GM12892 (cell line): ENCODE measurements at regions not wholly inside any gene's neighbourhood (a gene's known extent, or its start where the extent isn't known, plus 50 kb on each side); places are given as distances from the start of the nearest gene placed in this dataset.
"Not testable (repeated sequence)": the region's sequence is repeated elsewhere in the genome, so short reads cannot be mapped to it uniquely, and the experiment has no call there.

Experiments
- DNase-seq: peaks from one replicate; pipeline ENCODE4 v3.0.0; 2011; ENCODE audit not compliant: insufficient read length
- FAIRE-seq: peaks from 2 replicates; lab custom pipeline; 2011; peaks lifted over from hg19 to GRCh38; lab: Jason Lieb, UNC
- POLR2A ChIP-seq: IDR thresholded peaks from 2 replicates; pipeline ENCODE4 v1.6.1; 2011; ENCODE audit warnings: low read depth, low read length, control low read depth
- POLR2AphosphoS5 ChIP-seq: IDR thresholded peaks from 2 replicates; pipeline ENCODE4 v1.6.1; 2011; ENCODE audit warnings: low read depth, low read length, control low read depth
- TAF1 ChIP-seq: IDR thresholded peaks from 2 replicates; pipeline ENCODE4 v1.6.1; 2011; ENCODE audit warnings: low read depth, mild to moderate bottlenecking, control low read depth, low read length, borderline replicate concordance

DNA sequence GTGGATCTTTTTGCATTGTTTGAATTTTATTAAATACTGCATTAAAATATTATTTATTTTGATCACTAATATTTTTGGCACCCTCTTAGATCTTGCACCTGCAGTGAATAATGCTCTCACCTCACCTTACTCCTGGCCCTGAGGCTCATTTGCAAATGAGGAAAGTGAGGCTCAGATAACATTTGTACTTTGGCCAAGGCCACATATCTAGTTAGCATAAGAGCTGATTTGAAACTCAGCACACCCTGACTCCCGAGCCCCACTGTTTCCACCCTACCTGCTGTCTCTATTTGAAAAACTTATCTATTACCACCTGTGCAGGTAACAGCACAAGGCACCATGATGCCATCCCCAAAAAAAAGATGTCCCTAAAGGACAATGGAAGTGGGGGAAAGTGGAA, 358.7 kb upstream of the MAF start:
- TF ChIP-seq TAF1, result no peak
- TF ChIP-seq POLR2AphosphoS5, result no peak
- TF ChIP-seq POLR2A, result no peak
- FAIRE-seq, result no peak

DNA sequence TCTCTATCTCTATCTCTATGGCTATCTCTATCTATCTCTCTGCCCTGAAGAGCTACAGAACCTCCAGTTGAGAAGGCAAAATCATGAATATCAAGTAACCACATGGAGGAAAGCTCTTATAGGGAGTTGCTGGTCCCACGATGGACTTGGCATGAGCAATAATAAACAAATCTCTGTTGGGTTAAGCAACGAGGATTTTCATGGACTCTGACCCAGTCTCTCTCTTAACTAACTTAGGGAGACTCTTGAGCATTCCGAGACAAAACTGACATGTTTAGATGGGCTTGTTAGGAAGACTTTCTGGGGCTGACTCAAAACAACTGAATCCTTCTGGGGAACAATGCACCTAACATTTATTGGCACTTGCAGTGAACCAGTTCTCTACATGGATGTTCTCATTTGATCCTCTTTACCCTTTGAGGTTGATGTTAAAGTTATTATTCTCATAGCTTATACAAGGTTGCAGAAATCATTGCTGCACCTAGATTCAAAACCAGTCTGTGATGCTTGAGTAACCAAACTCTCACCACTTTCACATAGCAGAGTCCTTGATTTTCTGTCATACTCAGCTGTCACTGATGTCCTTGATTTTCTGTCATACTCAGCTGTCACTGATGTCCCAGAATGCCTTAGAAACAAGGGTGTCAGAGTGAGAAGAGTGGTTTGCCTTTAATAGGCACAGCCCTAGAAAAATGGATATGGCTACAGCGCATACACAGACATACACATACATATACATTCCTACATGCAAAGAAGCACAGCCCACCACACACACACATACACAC, 354.6 kb upstream of the MAF start:
- TF ChIP-seq TAF1, result no peak
- no peak for TF ChIP-seq POLR2A
- no peak for TF ChIP-seq POLR2AphosphoS5
- DNase-seq, result no peak
- no peak for FAIRE-seq

More for the DNA sequence above, 358.7 kb upstream of the MAF start:
- no peak for DNase-seq

DNA sequence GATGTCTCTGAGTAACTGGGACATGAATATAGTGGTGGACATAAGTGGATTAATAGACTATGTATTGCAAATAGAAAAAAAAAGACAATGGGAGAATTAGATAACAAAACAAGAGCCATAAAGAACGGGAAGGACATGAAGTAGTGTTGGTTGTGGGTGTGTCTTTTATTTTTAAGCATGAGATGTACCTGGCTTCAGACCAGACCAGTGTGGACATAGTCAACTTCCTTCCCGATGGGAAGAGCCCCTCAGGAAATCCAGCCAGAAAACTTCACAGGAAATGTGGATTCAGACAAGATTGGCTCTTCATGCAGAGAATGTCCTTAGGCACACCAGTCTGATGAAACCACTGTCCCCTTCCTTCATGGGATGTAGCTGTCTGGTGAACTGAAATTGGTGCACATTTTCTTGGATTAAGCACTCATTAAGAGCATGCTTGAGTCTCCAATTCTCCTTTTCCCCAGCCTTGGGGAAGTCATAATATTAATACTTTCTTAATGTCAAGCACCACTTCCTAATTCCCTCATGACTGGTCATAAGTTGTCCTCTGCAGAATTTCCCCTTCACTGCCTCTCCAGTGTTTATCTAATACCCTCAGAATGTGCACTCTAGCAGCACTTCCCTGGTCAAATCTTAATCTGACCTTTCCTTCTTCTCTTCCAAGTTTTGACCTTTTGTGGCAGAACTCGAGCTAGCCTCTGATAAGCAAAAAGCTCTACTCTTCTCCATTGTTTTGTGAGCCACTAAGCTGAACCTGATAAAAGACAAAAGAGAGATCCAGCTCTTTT, 350.6 kb upstream of the MAF start:
- no peak for TF ChIP-seq POLR2AphosphoS5
- TF ChIP-seq POLR2A, result no peak
- TF ChIP-seq TAF1, result no peak
- FAIRE-seq, result no peak
- DNase-seq, result no peak

DNA sequence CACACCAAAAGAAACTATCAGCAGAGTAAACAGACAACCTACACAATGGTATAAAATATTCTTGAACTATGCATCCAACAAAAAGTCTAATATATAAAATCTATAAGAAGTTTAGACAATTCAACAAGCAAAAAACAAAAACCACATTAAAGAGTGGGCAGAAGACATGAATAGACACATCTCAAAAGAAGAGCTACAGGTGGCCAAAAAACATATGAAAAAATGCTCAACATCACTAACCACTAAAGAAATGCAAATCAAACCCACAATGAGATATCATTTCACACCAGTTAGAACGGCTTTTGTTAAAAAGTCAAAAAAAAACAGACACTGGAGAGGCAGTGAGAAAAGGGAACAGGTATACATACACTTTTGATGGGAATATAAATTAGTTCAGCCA, 348.9 kb upstream of the MAF start:
- DNase-seq, result no peak
- no peak for FAIRE-seq
- TF ChIP-seq POLR2AphosphoS5 (no peak), POLR2A (no peak), TAF1 (no peak)

DNA sequence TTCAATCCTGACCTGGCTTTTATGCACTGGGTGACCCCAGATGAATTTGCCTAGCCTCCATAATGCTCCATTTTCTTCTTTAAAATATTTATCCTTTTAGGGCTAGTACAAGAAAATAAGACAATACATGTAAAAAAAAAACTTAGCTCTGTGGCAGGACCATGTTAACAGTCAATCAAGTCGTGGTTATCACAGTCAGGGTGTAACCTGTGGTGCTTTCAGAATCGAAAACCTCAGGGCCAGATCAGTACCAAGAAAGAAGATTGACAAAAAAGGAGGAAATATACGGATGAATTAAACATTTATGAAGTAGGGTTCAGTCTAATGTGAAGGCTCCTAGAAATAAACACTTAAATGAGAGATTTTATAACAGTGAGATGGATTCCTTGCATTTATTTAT, 347.2 kb upstream of the MAF start:
- TF ChIP-seq TAF1 (no peak), POLR2AphosphoS5 (no peak), POLR2A (no peak)
- FAIRE-seq (no peak), DNase-seq (no peak)

DNA sequence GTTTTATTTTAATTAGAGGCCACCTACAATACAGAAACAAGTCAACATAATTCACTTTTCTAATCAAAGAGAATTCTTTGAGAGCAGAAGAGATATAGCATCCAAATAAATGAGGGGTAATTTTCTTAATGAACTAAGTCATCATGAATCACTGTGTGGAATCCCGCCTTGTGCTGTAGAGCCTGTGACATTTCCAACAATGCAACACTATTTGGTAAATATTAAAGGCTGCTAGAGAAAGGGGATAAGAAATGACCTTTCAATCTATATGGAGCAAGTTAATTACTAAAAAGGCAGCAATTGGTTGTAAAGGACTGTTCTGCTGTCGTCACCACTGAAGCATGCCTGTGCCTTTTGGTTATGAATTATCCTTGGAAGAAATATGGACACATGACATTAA, 345.7 kb upstream of the MAF start:
- FAIRE-seq, result no peak
- DNase-seq, result no peak
- no peak for TF ChIP-seq TAF1

DNA sequence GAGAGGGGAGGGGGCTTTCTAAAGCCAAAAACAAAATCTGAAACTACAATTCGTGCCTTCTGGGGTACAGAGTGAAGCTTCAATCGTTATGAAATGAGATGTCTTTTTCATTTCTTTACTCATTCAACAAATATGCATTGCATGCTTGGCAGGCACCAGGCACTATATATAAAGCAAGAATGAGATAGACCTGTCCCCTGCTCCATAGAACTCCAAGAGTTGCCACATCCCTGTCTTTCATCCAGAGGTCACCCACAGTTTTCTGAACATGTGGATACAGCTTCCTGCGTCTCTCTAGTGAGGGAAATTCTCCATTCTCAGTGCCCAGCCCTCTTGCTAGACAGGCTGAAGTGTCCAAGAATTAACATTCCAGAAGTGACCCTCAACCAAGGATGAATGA, 343.2 kb upstream of the MAF start:
- TF ChIP-seq TAF1, result no peak
- no peak for TF ChIP-seq POLR2A
- no peak for TF ChIP-seq POLR2AphosphoS5
- DNase-seq (no peak), FAIRE-seq (no peak)

DNA sequence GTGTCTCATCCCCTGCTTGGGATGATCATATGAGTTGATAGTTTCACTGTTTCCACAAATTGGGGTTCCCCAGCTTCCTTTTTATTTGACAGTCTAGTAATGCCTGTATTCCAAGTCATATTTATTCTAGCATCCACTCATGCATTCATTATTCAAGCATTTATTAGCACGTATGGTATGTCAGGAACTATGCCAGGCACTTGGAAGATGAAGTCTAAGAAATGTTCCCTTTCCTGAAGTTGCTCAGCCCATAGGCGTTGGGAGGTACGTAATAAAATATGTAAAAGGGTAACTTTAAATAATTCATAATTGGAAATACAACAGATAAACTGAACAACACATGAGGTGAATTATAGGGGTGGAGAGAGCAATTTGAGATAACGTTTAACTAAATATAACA, 338.0 kb upstream of the MAF start:
- TF ChIP-seq POLR2A, result no peak
- no peak for TF ChIP-seq POLR2AphosphoS5
- no peak for TF ChIP-seq TAF1
- DNase-seq (no peak), FAIRE-seq (no peak)

DNA sequence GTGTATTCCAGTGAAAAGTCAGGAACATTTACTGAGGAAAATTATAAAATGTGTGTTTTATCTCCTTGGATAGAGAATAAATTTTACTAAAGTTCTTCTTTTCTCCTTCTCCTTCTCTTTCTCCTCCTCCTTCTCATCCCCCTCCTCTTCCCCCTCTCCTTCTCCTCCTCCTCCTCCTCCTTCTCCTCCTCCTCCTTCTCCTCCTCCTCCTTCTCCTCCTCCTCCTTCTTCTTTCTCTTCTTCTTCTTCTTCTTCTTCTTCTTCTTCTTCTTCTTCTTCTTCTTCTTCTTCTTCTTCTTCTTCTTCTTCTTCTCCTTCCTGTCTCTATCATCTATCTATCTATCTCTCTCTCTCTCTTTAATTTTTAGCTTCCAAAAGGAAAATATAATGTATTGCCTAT, 337.1 kb upstream of the MAF start:
- not testable (repeated sequence) for DNase-seq, FAIRE-seq

DNA sequence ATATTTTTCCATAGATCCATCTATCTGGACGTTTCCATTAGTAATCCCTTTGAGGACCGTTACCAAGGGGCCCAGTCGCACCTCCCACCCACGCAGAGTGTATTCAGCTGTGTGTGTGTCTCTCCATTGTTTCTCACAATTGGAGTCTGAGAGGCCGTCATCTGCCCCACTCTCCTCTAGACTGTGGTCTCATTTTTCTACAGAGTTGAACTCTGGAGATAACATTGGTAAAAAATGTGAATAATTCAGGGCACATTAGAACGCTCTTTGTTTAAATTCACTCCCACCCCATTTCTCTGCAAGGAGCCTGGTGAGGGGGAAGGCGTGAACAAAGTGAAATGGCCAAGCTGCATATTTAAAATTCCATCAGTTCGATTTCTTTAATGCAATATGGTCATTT, 333.1 kb upstream of the MAF start:
- TF ChIP-seq TAF1 (no peak), POLR2A (no peak), POLR2AphosphoS5 (no peak)
- DNase-seq, result no peak
- FAIRE-seq, result no peak

DNA sequence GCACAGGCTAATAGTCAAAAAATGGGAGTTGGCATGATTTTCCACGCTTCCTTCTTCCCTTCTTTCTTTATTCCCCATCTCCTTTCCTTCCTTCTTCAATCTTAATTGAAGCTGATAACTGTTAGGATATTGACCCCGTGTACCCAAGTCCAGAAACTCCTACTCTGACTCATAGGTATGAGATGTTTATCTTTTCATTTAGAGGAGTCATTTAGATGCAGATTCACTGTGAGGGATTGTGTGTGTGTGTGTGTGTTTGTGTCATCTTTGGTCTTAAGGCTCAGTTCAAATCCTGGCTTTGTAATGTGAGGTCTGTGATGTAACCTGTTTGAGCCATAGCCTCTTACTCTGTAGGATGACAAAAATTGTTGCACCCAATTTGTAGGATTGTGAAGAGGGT, 332.0 kb upstream of the MAF start:
- no peak for TF ChIP-seq POLR2AphosphoS5
- no peak for TF ChIP-seq TAF1
- TF ChIP-seq POLR2A, result no peak
- FAIRE-seq (no peak), DNase-seq (no peak)

DNA sequence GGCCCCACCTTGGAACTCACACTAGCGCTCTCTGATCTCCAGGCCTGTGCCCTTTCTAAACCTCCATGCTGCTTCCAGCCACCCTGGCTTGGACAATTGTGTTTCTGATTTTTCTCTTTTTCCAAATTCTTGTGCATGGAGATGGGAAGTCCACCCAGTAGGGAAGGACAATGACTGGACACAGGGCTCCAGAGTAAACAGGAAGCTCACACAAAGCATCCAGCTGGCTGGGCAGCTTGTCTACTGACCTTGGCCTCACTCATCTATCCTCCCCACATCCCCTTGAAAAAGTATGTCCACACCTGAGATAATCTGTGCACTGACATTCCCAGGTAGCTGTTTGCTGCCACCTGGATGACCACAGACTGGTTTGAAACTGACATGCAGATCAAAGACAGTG, 331.2 kb upstream of the MAF start:
- FAIRE-seq (no peak), DNase-seq (no peak)
- TF ChIP-seq TAF1 (no peak), POLR2A (no peak), POLR2AphosphoS5 (no peak)
